HG03025 (cell line): ENCODE measurements at regions not wholly inside any gene's neighbourhood (a gene's known extent, or its start where the extent isn't known, plus 50 kb on each side); places are given as distances from the start of the nearest gene placed in this dataset.
"Not testable (repeated sequence)": the region's sequence is repeated elsewhere in the genome, so short reads cannot be mapped to it uniquely, and the experiment has no call there.

Source experiments
- ATAC-seq: cut with Tn5 transposase; IDR thresholded peaks from one replicate; pipeline ENCODE4 v1.9.1; 2021; ENCODE audit warnings: mild to moderate bottlenecking, moderate library complexity; ENCODE audit not compliant: unreplicated experiment, low FRiP score

- peak; percentile 87 for ATAC-seq
Measured at GRCh38 chr13:104984296-104984818, 1551.1 kb downstream of the EFNB2 start.

DNA sequence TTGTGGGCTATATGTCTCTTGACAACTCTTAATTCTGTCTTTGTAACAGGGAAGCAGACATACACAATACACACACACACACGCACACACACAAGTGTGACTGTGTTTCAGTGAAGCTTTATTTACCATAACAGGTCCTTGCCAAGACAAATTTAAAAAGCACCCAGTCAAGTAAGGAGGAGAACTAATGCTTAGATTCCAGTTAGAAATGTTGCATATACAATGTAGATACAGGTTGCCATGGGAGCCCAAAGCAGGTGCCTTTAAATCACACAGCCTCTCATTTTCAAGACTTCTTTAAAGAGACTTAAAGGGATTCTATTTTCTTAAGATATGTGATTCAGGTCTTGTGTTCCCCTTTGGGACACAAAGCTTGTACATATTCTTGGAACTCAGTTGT is 1551.9 kb downstream of the EFNB2 start:
- no peak for ATAC-seq

GRCh38 chr13:104980586-104980985 is 1554.9 kb downstream of the EFNB2 start:
- no peak for ATAC-seq

DNA sequence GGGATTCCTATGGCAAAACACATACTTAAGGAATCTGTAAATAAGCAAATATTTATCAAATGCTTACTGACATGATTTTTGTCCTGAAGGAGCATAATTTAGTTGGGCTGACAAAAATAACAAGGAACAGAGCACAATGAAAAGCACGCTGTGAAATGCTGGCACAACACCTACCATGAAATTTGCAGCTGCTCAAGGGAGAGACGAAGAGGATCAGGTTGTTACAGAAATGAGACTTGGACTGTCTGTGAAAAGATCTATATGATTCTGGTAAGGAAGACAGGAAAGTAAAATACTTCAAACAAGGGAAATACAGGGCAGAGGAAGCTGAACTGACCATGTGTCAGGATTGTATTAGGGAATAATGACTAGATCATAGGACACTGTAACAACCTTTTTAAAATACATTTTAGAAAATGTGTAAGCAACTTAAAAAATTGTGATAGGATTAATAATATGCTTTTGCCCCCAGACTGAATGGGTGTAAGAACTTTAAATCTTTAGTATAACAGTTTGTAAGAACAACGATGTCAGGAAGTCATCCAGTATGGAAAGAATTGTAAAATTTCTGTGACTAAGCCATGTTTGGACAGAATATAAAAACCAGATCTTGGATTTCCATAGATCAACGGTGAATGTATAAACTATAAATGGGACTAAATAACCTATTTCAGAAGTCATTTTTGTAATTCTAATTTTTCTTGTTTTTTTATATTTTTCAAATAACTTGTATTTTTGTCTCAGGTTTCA is 1556.0 kb downstream of the EFNB2 start:
- ATAC-seq: no peak

DNA sequence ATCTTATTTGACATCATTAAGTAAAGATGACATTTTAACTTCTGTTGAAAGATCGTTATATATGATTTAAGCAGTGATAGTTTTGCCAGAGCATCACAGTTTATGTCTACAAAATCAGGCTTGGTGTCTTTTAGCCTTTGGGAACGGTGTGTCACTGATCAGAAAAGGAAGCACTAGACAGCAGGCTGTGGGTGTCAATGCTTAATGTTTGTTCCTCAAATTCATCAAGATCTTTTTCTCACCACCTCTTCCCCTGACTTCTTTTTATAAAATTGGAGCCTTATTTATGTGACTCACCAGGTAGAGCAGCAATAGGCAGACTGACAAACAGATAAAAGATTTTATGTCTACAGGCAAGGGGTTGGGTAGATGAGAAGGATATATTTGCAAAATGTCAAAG is 1558.5 kb downstream of the EFNB2 start:
- ATAC-seq: no peak

DNA sequence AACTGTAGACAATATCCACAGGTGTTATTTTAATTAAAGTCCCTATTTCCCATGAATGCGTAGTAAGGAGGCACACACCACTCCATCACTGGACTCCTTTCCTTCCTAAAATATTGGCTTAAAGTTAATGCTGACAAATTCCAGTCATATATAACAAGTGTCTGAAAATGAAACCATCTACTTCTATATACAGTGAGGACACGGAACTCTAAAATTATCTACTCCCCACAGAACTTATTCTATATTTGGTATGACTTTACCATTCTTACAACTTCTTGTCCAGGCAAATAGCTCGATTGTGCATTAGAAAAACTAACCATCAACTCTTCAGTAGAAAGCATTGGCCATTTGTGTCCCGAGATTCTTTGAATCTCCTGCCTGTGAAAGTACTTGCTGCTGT is 1560.2 kb downstream of the EFNB2 start:
- ATAC-seq: peak; percentile 54

DNA sequence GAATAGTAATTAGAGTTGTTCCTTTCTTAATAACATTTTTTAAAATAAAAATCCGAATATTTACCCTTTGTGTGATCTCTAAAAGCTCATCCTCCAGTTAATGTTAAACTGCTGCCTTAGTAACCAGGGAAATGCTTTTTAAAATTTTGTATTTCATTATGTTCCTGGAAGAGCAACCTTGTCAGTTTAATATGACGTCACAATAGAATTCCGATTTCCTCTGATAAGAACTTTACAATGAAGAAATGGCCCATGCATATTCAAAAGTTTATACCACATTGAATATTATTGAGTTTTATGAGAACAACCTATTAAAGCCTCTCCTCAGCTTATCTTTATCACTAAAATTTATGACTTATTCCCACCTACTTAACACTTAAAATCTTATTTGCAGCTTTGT is 1566.6 kb downstream of the EFNB2 start:
- no peak for ATAC-seq

- ATAC-seq: no peak
Measured at GRCh38 chr13:104967836-104968630, 1567.4 kb downstream of the EFNB2 start.

DNA sequence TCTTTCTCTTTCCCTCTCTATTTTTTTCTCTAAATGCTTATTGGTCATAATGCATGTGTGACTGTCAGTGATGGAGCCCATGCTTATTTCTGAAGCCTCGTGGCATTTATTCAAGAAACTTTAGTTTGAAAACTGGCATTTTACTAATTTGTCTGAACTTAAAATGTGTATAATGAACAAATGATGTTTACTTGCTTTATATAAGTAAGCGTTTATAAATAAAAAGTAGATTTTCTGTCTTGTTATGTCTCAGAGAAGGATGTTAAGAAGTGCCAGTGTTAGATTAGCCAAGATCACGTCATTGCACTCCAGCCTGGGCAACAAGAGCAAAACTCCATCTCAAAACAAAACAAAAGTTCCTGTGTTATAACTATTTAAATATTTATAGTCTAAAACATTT is 1568.1 kb downstream of the EFNB2 start:
- no peak for ATAC-seq

DNA sequence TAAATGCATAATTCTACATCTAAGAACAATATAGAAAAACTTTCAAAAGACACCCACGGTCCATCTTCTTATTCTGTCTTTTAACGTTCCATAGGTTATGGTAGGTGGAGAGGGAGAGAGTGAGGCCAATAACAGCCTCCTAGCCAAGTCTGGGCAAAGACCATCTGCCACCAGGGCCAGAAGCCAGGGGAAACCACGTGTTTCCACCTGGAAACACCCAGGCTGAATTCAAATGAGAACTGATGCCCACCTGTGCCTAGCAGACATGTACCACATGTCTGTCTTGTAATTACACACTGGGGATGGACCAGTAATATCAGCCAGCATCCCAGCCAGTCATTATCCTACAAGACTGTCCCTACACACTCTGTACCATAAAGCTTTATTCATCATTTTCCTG is 1573.1 kb downstream of the EFNB2 start:
- no peak for ATAC-seq

- ATAC-seq: no peak
Measured at GRCh38 chr13:104961246-104961645, 1574.2 kb downstream of the EFNB2 start.

DNA sequence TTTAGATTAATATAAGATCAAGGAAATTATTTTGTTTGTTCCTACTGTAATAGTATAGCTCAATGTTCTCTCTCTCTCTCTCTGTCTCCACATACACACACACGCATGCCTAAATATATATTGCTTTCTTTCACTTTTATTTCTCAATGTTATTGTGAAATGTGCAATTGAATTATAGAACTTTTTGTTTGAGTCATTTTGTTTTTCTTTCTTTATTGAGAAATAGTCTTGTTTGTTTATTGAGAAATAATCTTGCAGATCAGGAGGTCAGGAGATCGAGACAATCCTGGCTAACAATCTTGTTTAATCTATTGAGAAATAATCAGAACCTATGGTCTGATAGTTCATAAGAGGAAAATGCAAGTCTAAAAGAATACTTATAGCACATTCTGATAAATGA is 1581.3 kb downstream of the EFNB2 start:
- ATAC-seq: no peak

- ATAC-seq: no peak
Measured at GRCh38 chr13:104953588-104953987, 1581.9 kb downstream of the EFNB2 start.

DNA sequence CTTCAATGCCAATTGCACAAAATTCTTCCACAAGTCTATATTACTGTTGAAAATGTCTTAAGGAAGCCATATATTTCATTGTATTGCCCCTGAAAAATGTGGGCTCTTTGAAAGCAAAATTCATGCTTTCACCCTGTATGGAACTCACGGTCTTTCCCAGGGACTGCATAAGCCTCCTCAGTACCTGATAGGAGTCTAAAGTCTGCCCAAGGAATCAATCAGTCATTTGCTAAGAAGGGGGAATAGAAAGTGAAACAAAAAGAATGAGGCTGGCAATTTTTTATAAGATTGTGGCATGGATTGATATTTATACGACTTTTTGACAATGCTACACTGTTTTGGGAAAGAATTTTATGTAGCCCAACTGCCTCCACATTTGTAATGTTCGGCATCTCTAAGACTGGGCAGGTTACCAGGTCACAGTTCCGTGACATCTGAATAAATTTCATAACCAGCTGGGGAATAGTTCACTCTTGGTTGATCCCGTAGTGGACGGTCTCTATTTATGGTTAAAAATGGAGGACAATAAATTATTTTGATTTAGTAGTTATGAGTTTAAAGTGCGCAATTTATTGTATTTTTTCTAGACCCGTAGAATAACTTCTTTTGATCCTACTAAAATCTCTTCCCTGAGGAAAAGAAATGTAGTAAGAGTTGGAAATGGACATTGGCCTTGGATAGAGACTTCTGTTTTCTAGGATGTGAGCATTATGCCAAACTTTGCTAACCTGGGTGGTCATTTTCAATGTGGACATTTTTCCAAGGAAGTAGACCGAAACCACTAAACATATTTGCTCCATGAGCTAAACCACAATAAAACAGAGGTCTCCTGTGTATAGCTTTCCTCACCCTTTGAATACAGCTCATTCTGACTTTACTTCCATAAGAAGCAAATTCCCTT is 1585.4 kb downstream of the EFNB2 start:
- no peak for ATAC-seq

DNA sequence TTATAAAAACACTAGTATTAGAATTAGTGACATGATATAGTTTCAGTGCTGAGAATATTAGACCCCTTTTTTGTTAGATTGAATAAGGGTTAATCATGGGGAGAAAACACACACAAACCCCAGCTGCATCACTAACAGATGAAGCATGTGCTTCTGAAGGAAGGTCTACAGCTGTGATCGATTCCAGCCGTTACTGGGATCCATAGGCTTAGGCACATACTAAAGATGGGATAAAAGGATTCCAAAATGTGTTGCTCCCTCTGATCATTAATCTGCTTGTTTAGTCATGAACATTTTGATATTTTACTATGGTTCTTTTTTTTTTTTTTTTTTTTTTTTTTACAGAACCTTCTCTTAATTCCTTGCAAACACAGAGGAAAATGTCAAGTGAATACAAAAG is 1591.3 kb downstream of the EFNB2 start:
- ATAC-seq: no peak

GRCh38 chr13:104943331-104943730 is 1592.1 kb downstream of the EFNB2 start:
- ATAC-seq: no peak

DNA sequence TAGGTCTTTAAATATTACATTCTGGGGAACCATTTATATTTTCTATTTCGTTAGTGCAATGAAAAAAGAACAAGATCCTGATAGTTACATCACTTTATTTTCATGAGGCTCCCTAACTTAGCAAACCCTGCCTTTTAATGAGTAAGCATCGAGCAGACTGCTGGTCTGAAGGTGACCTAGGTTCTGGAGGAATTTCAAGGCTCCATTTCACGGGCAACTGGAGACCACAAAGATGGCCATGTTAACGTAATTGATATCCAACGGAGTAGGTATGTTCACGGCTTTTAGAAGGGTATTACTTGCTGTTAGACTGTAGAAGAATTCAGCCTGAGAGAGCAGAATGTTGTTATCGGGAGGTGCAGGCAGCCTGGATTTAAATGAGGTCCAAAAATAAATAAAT is 1597.6 kb downstream of the EFNB2 start:
- ATAC-seq: no peak

- ATAC-seq: no peak
Measured at GRCh38 chr13:104936304-104936703, 1599.2 kb downstream of the EFNB2 start.

- ATAC-seq: not testable (repeated sequence)
Measured at GRCh38 chr13:104920513-104920912, 1614.9 kb downstream of the EFNB2 start.

DNA sequence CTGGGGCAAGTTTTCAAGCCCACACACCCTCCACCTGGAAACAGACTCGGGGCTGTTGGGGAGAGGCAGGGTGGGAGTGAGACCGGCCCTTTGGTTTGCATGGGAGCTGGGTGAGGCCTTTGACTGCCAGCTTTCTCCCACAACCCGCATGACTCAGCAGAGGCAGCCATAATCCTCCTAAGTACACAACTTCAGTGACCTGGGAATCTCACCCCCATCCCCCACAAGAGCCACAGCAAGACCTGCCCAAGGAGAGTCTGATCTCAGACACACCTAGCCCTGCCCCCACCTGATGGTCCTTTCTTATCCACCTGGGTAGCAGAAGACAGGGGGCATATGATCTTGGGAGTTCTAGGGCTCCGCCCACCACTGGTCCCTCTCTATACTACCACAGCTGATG is 1615.4 kb downstream of the EFNB2 start:
- ATAC-seq: no peak
